ENCODE measurements at regions not wholly inside any gene's neighbourhood (a gene's known extent, or its start where the extent isn't known, plus 50 kb on each side); places are given as distances from the start of the nearest gene placed in this dataset.

DNA sequence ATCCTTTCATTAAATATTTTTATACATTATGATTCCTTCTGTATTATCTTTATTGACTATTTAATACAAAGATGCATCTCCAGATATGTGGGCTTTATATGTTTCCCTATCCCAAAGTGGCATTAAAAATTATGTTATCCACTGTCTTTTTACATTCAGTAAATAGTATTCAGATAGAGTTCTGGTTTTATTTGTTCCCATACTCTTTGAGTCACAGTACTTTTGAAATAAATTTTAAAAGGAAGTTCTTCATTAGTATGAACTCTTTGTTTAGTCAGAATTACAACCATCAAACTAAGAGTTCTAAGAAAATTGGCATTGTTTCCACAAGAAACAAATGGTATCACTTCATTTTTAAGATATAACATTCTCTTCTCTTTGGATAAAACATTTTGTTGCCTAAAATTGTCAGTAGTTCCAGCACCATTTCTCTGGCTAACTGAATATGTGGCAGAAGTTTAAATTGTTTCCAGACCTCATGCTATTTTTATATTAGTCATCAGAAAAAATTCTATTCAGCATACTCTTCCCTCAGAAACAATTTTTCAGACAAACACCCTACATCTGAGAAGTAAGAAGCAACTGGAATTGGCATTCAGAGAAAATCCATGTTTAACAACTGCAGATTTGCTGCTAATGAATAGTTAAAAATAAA, 88.5 kb upstream of the COL5A2 start:
- peak; percentile 66 for ATAC-seq (ENCODE audit: low FRiP score)
- no peak for TF ChIP-seq CTCF (IDR thresholded peaks at IDR 0.05)

GRCh38 chr2:189268763-189269162, 89.2 kb upstream of the COL5A2 start:
- no peak for DNase-seq (ENCODE audit: low spot score)
- no peak for TF ChIP-seq CTCF (IDR thresholded peaks at IDR 0.05)
- ATAC-seq (ENCODE audit: low FRiP score), result no peak

More for the DNA sequence above, 88.5 kb upstream of the COL5A2 start:
- DNase-seq (ENCODE audit: low spot score), result no peak

- TF ChIP-seq CTCF (IDR thresholded peaks at IDR 0.05), result no peak
- ATAC-seq (ENCODE audit: low FRiP score) (no peak), DNase-seq (ENCODE audit: low spot score) (no peak)
Observed at GRCh38 chr2:189273734-189274133, 94.2 kb upstream of the COL5A2 start.

GRCh38 chr2:189274361-189274760, 94.8 kb upstream of the COL5A2 start:
- TF ChIP-seq CTCF (IDR thresholded peaks at IDR 0.05), result no peak
- ATAC-seq (ENCODE audit: low FRiP score), result no peak

DNA sequence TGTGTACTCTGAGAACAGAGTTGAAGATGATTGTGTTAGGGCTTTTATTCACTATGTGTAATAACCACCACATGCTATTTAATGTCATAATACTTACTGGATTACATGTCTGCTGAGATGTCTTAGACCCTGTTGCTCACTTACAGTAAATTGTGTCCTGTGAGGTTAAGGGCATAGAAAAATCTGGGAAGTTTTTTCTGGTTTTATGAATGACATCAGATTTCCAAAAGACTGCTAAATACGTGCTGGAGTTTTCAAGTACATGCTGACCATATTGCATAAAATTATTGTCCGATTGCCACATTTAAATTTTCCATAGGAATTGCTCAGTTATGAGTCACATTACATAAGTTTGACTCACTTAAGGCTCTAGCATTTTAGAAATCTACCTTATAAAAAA, 96.7 kb upstream of the COL5A2 start:
- DNase-seq (ENCODE audit: low spot score) (no peak), ATAC-seq (ENCODE audit: low FRiP score) (peak; percentile 70)
- TF ChIP-seq CTCF (IDR thresholded peaks at IDR 0.05), result no peak

More at GRCh38 chr2:189274361-189274760, 94.8 kb upstream of the COL5A2 start:
- DNase-seq (ENCODE audit: low spot score), result no peak

DNA sequence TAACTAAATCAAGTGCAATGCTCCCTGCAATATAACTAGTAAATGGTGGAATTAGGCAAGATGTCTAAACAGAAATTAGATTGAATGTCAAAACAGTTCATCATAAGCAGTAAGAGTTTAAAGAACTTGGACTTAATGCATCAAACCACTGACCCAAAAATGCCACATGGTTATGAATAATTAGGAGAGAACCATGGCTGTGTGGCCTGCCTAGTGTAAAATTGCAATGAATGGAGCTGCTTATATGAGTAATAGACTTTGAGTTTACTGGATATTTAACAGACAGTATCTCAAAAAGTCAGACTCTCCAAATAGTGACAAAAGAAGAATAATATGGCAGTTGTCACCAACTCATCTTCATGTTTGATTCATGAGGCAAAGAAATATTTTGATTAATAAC, 101.6 kb upstream of the COL5A2 start:
- DNase-seq (ENCODE audit: low spot score) (no peak), ATAC-seq (ENCODE audit: low FRiP score) (no peak)
- no peak for TF ChIP-seq CTCF (IDR thresholded peaks at IDR 0.05)

DNA sequence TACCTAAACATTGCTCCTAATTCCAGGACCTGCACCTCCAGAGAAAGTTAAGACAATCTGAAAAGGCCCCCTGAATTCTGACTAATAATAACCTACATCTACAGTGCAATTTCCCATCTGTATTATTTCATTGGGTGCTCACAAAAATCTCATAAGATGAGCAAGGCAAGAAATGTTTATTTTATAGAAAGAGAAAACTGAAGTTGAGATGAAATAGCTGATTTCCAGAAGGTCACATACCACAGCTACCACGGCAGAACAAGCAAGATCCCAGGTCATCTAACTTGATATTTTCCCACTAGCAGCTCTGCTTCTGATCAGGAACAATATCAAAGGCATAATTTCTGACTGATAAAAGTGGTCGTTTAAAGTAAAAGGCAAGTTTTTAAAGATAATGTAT, 105.8 kb upstream of the COL5A2 start:
- ATAC-seq (ENCODE audit: low FRiP score) (no peak), DNase-seq (ENCODE audit: low spot score) (no peak)
- TF ChIP-seq CTCF (IDR thresholded peaks at IDR 0.05), result no peak

All from omental fat pad (tissue), 3 donors.